K562 (cell line): ENCODE measurements at regions not wholly inside any gene's neighbourhood (a gene's known extent, or its start where the extent isn't known, plus 50 kb on each side); places are given as distances from the start of the nearest gene placed in this dataset.

Experiments
- ATAC-seq: fragments of 200-7000 bp; cut with Tn5 transposase; 3 replicates; pipeline ENCODE4 v1.9.1; 2020; ENCODE audit warnings: moderate library complexity
- BruUV-seq: library from RNA; stranded (reverse); fragments of 400-500 nt; replicated peaks from 2 replicates; lab custom pipeline; 2021; lab: Mats Ljungman, UMichigan
- CTCF ChIA-PET: fragments of 300-600 bp; formaldehyde crosslinking; extraction: SDS; loops from one replicate; lab custom pipeline; 2021; ENCODE audit warnings: low intra/inter-chr PET ratio; lab: Yijun Ruan, JAX
- POLR2A ChIA-PET: fragments of 300-600, 350-650 bp; sonication (Branson Sonifier 250); formaldehyde crosslinking; extraction: SDS; loops from one replicate; lab custom pipeline; 2021; ENCODE audit warnings: antibody characterized with exemption, inconsistent platforms; lab: Yijun Ruan, JAX
- DNase-seq, 4 experiments: peaks; one replicate each; pipeline versions ENCODE4 v3.0.0 to v3.0.0-alpha.2; 2011 to 2018; ENCODE audit warnings: low spot score in 3 of 4, mixed read lengths in 3 of 4; ENCODE audit errors: extremely low read depth in 1 of 4
- FAIRE-seq: peaks from 2 replicates; lab custom pipeline; 2011; peaks lifted over from hg19 to GRCh38; lab: Jason Lieb, UNC
- H2AFZ ChIP-seq: 2 replicates; pipeline ENCODE4 v1.6.0; 2011; ENCODE audit warnings: low read depth, low read length, control low read depth, inconsistent platforms
- H3K27ac ChIP-seq: fragments of 200-600 bp; 3 replicates; pipeline ENCODE4 v1.8.0; 2011; ENCODE audit warnings: low read depth, mild to moderate bottlenecking, control low read depth, inconsistent platforms, low read length, moderate library complexity, mixed read lengths; ENCODE audit errors: extremely low read depth
- H3K27me3 ChIP-seq, 2 experiments: fragments of 300-600 bp in 1 of 2; 2 replicates in 1 of 2; 3 replicates in 1 of 2; pipeline versions ENCODE4 v1.6.0 to v1.8.0; 2011; ENCODE audit warnings: inconsistent platforms in 2 of 2, low read length in 2 of 2, mild to moderate bottlenecking in 1 of 2, mixed read lengths in 1 of 2, moderate library complexity in 1 of 2; ENCODE audit not compliant: control insufficient read depth in 2 of 2, insufficient read depth in 2 of 2
- H3K36me3 ChIP-seq: fragments of 300-600 bp; 3 replicates; pipeline ENCODE4 v1.8.0; 2011; ENCODE audit warnings: mild to moderate bottlenecking, low read length, inconsistent platforms; ENCODE audit not compliant: control insufficient read depth, insufficient read depth
- H3K4me1 ChIP-seq, 2 experiments: fragments of 200-600 bp in 1 of 2; replicated peaks in 1 of 2; 2 replicates in 1 of 2; 3 replicates in 1 of 2; pipeline versions ENCODE4 v1.5.1 to v1.8.0; 2011; ENCODE audit warnings: inconsistent platforms in 2 of 2, low read length in 2 of 2, mild to moderate bottlenecking in 1 of 2, mixed read lengths in 1 of 2, moderate library complexity in 1 of 2; ENCODE audit not compliant: control insufficient read depth in 2 of 2, insufficient read depth in 2 of 2
- H3K4me2 ChIP-seq: 2 replicates; pipeline ENCODE4 v1.6.1; 2011; ENCODE audit warnings: low read length, control low read depth, inconsistent platforms, mixed read lengths; ENCODE audit not compliant: insufficient read depth
- H3K4me3 ChIP-seq: fragments of 200-600 bp; sonication (generic), shearing (Covaris generic); 2 replicates; pipeline ENCODE4 v1.5.1; 2016; ENCODE audit warnings: control low read depth, inconsistent platforms
- H3K79me2 ChIP-seq: fragments of 200-600 bp; 3 replicates; pipeline ENCODE4 v1.8.0; 2011; ENCODE audit warnings: low read length, inconsistent platforms; ENCODE audit not compliant: control insufficient read depth, insufficient read depth
- H3K9ac ChIP-seq, 2 experiments: 2 replicates each; pipeline versions ENCODE4 v1.6.0 to v1.6.1; 2011; ENCODE audit warnings: low read depth in 2 of 2, low read length in 2 of 2, control low read depth in 1 of 2, inconsistent platforms in 1 of 2, mild to moderate bottlenecking in 1 of 2, mixed read lengths in 1 of 2; ENCODE audit not compliant: insufficient read depth in 1 of 2
- H3K9me1 ChIP-seq: one replicate; pipeline ENCODE4 v1.6.0; 2011; ENCODE audit warnings: inconsistent platforms, mild to moderate bottlenecking, low read length, moderate library complexity; ENCODE audit not compliant: control insufficient read depth, insufficient read depth
- H3K9me3 ChIP-seq: replicated peaks from 2 replicates; pipeline ENCODE4 v1.5.1; 2011; ENCODE audit warnings: low read depth, low read length, inconsistent platforms; ENCODE audit not compliant: control insufficient read depth, insufficient read depth
- H4K20me1 ChIP-seq: replicated peaks from 2 replicates; pipeline ENCODE4 v1.6.1; 2011; ENCODE audit warnings: low read length, inconsistent platforms, mixed read lengths; ENCODE audit not compliant: control insufficient read depth, insufficient read depth
- ARNT ChIP-seq, 2 experiments: fragments of 450-650 bp; IDR thresholded peaks; 2 replicates each; pipeline ENCODE4 v1.6.1; 2016; ENCODE audit warnings: mild to moderate bottlenecking in 1 of 2
- CBFA2T2 ChIP-seq: fragments of 450-650 bp; conservative IDR thresholded peaks from 2 replicates; pipeline ENCODE4 v1.6.1; 2017; ENCODE audit warnings: mild to moderate bottlenecking
- ESRRB ChIP-seq: fragments of 250-450 bp; sonication (Bioruptor Pico); IDR thresholded peaks from 2 replicates; pipeline ENCODE4 v1.5.0; 2020; ENCODE audit warnings: mild to moderate bottlenecking, moderate library complexity, borderline replicate concordance
- FOS ChIP-seq: IDR thresholded peaks from 3 replicates; pipeline ENCODE4 v1.6.1; 2011; ENCODE audit not compliant: insufficient read length; ENCODE audit errors: extremely low read depth
- HNRNPK ChIP-seq: fragments of 200-400 bp; formaldehyde crosslinking; IDR thresholded peaks from one replicate; pipeline ENCODE4 v1.6.1; 2018; ENCODE audit warnings: mild to moderate bottlenecking, low read depth, low read length; ENCODE audit not compliant: poor library complexity, severe bottlenecking
- ZFP1 ChIP-seq: fragments of 450-650 bp; formaldehyde crosslinking; IDR thresholded peaks from 2 replicates; pipeline ENCODE4 v1.4.0; 2020; ENCODE audit warnings: mild to moderate bottlenecking, mixed read lengths
- ZKSCAN8 ChIP-seq: fragments of 200-800 bp; sonication (Bioruptor generic); IDR thresholded peaks from 2 replicates; pipeline ENCODE4 v1.6.1; 2016; ENCODE audit warnings: missing genetic modification characterization, missing compliant biosample characterization
- ZNF174 ChIP-seq: fragments of 250-450 bp; sonication (Bioruptor Pico); IDR thresholded peaks from 2 replicates; pipeline ENCODE4 v1.4.0; 2020; ENCODE audit warnings: mild to moderate bottlenecking
- ZNF766 ChIP-seq: fragments of 200-800 bp; sonication (Bioruptor generic); conservative IDR thresholded peaks from 2 replicates; pipeline ENCODE4 v1.6.1; 2016; ENCODE audit warnings: missing genetic modification characterization, missing compliant biosample characterization
- WGBS: fragments of 100-300 bp; shearing (Covaris generic); methylation state at CpG from one replicate; pipeline ENCODE4 v1.1.6; 2016; ENCODE audit warnings: low coverage, mixed read lengths; ENCODE audit not compliant: insufficient coverage; ENCODE audit errors: missing lambda C conversion rate; 5-methylcytosine and 5-hydroxymethylcytosine counted together
- in situ Hi-C: fragments of 300-500 bp; cut with MboI; formaldehyde crosslinking; loops from 4 replicates; pipeline ENCODE4 v1.15.0; 2018; ENCODE audit warnings: inconsistent platforms, mixed read lengths
- intact Hi-C: fragments of 100-400 bp; cut with micrococcal nuclease; formaldehyde crosslinking; loops from 2 replicates; pipeline ENCODE4 v1.14.2; 2022
- TF ChIP-seq, protein P1 (sequence below), 2 experiments: fragments of 150-350 bp in 1 of 2; IDR thresholded peaks; 2 replicates each; pipeline ENCODE4 v1.6.1; 2012 to 2016; ENCODE audit warnings: low read depth in 2 of 2, low read length in 2 of 2, mild to moderate bottlenecking in 1 of 2, moderate library complexity in 1 of 2
- TF ChIP-seq, protein P2 (sequence below): fragments of 200-400 bp; formaldehyde crosslinking; IDR thresholded peaks from 2 replicates; pipeline ENCODE4 v1.6.1; 2017; ENCODE audit warnings: mild to moderate bottlenecking, low read depth, low read length, moderate library complexity
- TF ChIP-seq, protein P3 (sequence below): sonication (generic); formaldehyde crosslinking; IDR thresholded peaks from 2 replicates; pipeline ENCODE4 v1.8.1; 2023; ENCODE audit warnings: mild to moderate bottlenecking, missing genetic modification reagents, moderate library complexity
- TF ChIP-seq, protein P4 (sequence below): fragments of 250-450 bp; sonication (Bioruptor Pico); IDR thresholded peaks from 2 replicates; pipeline ENCODE4 v1.5.0; 2021

DNA sequence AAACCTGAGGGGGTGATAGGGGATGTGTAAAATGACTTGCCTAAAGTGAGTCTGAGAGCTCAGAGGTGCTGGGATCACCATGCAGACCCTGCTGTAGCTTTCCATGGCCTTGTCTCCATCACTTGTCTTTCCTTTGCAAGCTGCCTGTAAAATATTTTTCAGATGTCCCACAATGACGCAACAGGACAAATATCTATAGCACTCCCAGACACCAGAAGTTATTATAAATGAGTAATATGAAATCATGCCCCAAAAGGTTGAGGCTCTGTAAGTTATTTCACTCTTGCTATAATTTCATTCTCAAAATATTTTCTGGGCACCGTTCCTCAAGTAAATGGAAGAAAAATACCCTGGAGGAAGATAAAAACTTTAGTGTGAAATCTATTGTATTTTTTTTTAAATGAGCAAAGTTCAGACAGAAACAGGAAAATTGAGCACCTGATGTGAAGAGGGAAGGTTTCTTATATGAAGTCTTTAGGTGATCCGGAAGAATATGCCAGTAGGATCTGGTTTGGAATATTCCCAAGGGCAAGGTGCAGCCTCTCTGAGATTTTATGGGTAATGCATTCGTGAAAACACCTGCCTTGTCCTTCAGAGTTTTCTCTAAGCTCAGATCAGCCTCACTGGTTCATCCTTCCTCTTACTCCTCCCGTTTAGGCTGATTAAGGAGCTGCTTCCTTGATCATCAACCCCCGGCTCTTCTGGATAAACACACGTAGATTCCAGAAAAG is 138.3 kb upstream of the DMAC1 start (continued):
- TF ChIP-seq, protein P1, sequence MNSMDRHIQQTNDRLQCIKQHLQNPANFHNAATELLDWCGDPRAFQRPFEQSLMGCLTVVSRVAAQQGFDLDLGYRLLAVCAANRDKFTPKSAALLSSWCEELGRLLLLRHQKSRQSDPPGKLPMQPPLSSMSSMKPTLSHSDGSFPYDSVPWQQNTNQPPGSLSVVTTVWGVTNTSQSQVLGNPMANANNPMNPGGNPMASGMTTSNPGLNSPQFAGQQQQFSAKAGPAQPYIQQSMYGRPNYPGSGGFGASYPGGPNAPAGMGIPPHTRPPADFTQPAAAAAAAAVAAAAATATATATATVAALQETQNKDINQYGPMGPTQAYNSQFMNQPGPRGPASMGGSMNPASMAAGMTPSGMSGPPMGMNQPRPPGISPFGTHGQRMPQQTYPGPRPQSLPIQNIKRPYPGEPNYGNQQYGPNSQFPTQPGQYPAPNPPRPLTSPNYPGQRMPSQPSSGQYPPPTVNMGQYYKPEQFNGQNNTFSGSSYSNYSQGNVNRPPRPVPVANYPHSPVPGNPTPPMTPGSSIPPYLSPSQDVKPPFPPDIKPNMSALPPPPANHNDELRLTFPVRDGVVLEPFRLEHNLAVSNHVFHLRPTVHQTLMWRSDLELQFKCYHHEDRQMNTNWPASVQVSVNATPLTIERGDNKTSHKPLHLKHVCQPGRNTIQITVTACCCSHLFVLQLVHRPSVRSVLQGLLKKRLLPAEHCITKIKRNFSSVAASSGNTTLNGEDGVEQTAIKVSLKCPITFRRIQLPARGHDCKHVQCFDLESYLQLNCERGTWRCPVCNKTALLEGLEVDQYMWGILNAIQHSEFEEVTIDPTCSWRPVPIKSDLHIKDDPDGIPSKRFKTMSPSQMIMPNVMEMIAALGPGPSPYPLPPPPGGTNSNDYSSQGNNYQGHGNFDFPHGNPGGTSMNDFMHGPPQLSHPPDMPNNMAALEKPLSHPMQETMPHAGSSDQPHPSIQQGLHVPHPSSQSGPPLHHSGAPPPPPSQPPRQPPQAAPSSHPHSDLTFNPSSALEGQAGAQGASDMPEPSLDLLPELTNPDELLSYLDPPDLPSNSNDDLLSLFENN (IDR thresholded peaks at IDR 0.05; ENCODE audit: low read depth in 2 of 2, low read length in 2 of 2): no peak
- TF ChIP-seq, protein P2, sequence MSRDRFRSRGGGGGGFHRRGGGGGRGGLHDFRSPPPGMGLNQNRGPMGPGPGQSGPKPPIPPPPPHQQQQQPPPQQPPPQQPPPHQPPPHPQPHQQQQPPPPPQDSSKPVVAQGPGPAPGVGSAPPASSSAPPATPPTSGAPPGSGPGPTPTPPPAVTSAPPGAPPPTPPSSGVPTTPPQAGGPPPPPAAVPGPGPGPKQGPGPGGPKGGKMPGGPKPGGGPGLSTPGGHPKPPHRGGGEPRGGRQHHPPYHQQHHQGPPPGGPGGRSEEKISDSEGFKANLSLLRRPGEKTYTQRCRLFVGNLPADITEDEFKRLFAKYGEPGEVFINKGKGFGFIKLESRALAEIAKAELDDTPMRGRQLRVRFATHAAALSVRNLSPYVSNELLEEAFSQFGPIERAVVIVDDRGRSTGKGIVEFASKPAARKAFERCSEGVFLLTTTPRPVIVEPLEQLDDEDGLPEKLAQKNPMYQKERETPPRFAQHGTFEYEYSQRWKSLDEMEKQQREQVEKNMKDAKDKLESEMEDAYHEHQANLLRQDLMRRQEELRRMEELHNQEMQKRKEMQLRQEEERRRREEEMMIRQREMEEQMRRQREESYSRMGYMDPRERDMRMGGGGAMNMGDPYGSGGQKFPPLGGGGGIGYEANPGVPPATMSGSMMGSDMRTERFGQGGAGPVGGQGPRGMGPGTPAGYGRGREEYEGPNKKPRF: no peak

DNA sequence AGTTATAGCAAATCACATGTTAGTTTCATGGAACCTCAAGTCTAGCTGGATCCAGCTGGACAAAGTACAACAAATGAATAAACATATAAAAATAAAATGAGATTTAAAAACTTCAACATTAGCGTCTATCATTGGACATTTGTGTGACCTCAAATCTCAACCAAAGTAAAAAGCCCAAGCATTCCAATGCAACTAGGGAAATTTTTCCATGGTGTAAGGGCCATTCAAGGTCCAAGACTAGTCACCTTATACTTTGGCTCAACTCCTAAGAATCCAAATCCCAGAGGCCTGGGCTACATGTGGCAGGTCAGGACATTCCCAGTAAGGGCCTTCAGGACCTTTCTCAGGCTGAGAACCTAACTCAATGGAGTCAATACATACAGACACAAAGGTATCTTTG is 137.4 kb upstream of the DMAC1 start:
- H3K9me1 ChIP-seq: no peaks in the 10 kb centered on the region
- in situ Hi-C loops: no loop called here
- no peak overlapping the region for H3K4me3 ChIP-seq
- H3K9ac ChIP-seq: no peak overlapping the region
- no peaks in the 10 kb centered on the region for H4K20me1 ChIP-seq
- no peaks in the 10 kb centered on the region for H3K4me1 ChIP-seq
- no peaks in the 10 kb centered on the region for H3K79me2 ChIP-seq
- H3K36me3 ChIP-seq: no peaks in the 10 kb centered on the region
- ATAC-seq (no peak), DNase-seq (no peak), FAIRE-seq (no peak)
- no peaks in the 10 kb centered on the region for H3K27me3 ChIP-seq
- intact Hi-C loops: no loop called here
- no TSS peak for BruUV-seq
- H2AFZ ChIP-seq: no peak overlapping the region
- ChIA-PET POLR2A (no interaction called here), CTCF (no interaction called here)
- WGBS: 0% methylated on average over 1 of the region's 1 CpG
- no peak overlapping the region for H3K27ac ChIP-seq
- no peaks in the 10 kb centered on the region for H3K9me3 ChIP-seq
- no peak overlapping the region for H3K4me2 ChIP-seq
- TF ChIP-seq, protein P3, sequence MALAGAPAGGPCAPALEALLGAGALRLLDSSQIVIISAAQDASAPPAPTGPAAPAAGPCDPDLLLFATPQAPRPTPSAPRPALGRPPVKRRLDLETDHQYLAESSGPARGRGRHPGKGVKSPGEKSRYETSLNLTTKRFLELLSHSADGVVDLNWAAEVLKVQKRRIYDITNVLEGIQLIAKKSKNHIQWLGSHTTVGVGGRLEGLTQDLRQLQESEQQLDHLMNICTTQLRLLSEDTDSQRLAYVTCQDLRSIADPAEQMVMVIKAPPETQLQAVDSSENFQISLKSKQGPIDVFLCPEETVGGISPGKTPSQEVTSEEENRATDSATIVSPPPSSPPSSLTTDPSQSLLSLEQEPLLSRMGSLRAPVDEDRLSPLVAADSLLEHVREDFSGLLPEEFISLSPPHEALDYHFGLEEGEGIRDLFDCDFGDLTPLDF (CRISPR knock-in tag): no peak
- TF ChIP-seq, protein P4, sequence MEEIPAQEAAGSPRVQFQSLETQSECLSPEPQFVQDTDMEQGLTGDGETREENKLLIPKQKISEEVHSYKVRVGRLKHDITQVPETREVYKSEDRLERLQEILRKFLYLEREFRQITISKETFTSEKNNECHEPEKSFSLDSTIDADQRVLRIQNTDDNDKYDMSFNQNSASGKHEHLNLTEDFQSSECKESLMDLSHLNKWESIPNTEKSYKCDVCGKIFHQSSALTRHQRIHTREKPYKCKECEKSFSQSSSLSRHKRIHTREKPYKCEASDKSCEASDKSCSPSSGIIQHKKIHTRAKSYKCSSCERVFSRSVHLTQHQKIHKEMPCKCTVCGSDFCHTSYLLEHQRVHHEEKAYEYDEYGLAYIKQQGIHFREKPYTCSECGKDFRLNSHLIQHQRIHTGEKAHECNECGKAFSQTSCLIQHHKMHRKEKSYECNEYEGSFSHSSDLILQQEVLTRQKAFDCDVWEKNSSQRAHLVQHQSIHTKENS: no peak
- TF ChIP-seq ZKSCAN8 (CRISPR knock-in tag) (no peak), ZFP1 (CRISPR knock-in tag) (no peak), HNRNPK (no peak), CBFA2T2 (no peak), ARNT (IDR thresholded peaks at IDR 0.05) (no peak), FOS (no peak), ZNF174 (CRISPR knock-in tag) (no peak), ESRRB (CRISPR knock-in tag) (no peak), ZNF766 (CRISPR knock-in tag) (no peak)
